Right lung (tissue), 2 donors: ENCODE measurements at regions not wholly inside any gene's neighbourhood (a gene's known extent, or its start where the extent isn't known, plus 50 kb on each side); places are given as distances from the start of the nearest gene placed in this dataset.

Source experiments
- DNase-seq, 2 donors: peaks; one replicate each; pipeline ENCODE4 v3.0.0-alpha.2; 2013

DNA sequence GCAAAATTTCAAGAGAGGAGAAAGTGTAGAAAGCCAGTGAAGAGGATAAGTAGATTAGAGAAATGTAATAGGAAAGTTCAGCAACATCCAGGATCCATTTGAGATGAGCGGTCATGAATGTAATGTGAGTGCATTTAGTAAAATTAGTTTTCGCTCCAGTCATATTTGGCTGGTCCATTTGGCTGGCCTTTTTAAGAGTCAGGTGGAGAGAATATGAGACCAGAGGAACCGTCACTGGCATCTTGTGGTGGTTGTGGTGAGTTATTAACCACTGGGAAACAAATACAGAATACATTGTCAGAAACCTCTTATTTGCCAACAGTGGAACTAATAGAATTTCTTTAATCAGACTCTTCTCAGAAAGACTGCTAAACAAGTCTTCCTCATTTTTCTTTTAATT, 1064.3 kb upstream of the CDH2 start:
- no peak for DNase-seq

GRCh38 chr18:29234751-29235150, 1057.8 kb upstream of the CDH2 start:
- DNase-seq = no peak

GRCh38 chr18:29226213-29226612, 1049.3 kb upstream of the CDH2 start:
- no peak for DNase-seq

GRCh38 chr18:29225351-29225750, 1048.4 kb upstream of the CDH2 start:
- DNase-seq = no peak

GRCh38 chr18:29218091-29218490, 1041.2 kb upstream of the CDH2 start:
- DNase-seq = no peak

- no peak for DNase-seq
These were observed 1040.4 kb upstream of the CDH2 start for GRCh38 chr18:29217124-29217915.

GRCh38 chr18:29198834-29199233, 1021.9 kb upstream of the CDH2 start:
- DNase-seq = no peak

- DNase-seq = no peak
These were observed 1019.4 kb upstream of the CDH2 start for GRCh38 chr18:29196307-29196706.

GRCh38 chr18:29191263-29191662, 1014.3 kb upstream of the CDH2 start:
- no peak for DNase-seq

DNA sequence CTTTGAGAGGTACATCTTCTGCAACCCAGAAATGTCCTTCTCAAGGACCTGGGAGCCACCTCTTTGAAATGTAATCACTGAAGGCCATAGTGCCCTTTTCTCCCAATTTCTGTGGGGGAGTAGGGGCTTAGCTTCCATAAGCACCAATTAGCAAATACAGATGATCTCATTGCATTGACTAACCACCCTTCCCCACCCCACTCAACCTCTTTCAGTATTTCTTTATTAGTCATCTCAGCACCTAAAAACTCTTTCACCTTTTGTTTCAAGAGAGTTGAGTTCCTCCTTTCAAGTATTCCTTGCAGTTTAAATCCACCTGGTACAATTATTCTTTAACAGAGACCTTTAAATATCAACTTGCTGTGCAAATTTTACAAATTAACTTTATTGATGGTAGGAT, 1011.8 kb upstream of the CDH2 start:
- DNase-seq = no peak

- no peak for DNase-seq
These were observed 1008.9 kb upstream of the CDH2 start for GRCh38 chr18:29185801-29186200.

DNA sequence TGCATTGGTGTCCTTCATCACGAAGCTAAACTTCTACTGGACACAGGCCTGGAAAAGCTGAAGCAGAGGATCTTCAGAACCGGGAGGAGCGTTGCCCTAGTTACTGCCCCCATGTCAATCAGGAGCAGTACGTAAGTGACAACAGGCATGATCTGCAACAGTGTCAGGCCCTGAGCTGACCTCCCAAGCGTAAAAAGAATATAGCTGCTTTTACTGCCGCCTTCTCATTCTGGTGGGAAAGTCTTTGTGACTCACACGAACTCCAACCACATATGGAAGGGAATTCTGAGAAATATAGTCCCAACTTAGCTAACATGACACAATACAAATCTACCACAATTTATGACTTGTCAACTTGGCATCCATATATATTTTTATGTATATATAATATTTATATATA, 1007.7 kb upstream of the CDH2 start:
- no peak for DNase-seq

GRCh38 chr18:29181151-29181901, 1004.4 kb upstream of the CDH2 start:
- no peak for DNase-seq

GRCh38 chr18:29176681-29177080, 999.8 kb upstream of the CDH2 start:
- DNase-seq = no peak

- no peak for DNase-seq
These were observed 998.0 kb upstream of the CDH2 start for GRCh38 chr18:29174891-29175290.

GRCh38 chr18:29172756-29173067, 995.8 kb upstream of the CDH2 start:
- no peak for DNase-seq

- DNase-seq = no peak
These were observed 995.2 kb upstream of the CDH2 start for GRCh38 chr18:29171892-29172755.

GRCh38 chr18:29169599-29169998, 992.7 kb upstream of the CDH2 start:
- DNase-seq = no peak

DNA sequence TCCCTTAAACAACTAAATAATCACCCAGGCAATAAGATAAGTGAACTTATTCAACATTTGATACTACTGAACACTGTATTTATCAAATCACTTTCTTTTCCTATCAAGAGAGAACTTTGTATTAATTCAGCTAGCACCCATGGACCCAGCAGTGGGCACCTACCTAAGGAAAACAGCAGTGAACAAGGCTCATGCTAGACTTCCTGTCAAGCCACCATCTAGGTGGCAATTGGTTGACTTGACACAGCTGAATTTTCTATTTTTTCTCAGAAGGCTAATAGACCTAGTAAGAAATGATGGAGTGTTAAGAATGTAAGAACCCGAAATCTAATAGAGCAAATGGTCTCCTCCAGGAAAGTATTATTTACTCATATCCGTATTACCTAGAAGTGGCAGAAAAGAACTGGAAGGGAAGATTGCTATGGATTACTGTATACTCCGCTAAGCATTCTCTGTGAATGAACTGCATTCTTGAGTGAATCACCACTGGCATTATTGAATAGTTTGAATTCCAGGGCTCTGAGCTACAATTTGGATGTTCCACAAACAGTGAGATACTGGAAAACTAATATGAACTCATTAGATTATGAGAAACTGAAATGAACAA, 988.2 kb upstream of the CDH2 start:
- no peak for DNase-seq

DNA sequence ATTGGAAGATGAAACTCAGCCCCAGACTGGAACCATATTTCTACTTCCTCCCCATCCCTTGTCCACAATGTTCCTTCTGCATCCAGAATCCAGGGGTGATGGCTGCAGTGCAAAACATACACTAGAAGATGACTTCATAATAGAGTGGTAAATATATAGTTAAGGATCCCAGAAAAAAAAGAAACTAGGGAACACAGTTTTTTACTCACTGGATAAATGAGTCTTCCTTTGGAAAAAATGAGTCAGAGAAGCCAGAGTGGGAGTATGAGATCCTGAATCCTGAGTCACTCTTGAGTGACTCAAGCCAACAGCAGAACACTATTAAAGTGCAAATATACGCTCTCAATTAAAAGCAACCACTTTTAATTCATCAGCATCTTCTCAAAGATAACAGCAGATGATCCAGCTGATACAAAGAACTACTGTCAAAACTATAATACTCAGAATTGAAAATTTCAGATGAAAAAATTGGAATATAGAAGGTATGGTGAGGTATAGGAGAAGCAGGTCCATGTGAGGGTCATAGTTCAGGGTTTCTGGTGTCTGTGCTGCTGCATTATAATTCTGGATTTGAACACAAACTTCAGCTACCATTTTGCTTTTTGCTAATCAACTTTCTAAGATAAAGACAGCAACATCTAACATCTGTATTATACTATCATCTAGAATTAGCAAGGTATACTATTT, 987.2 kb upstream of the CDH2 start:
- no peak for DNase-seq

DNA sequence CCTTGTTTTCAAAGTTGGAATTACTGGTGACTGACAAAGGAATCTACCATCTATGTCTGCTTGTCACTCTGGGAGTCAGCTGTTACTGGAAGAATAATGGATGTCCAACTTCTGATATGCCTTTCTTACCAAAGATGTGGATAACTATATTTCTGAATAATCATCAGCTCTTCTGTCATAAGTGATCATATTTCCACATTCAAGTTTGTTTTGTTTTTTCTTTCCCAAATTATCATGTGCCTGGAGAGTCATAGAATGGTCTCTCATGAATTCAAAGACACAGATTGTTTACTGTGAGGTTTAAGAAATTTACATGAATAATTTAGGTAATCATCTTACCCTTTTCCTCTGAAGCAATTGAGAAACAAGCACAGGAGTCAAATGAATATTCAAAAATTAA, 986.7 kb upstream of the CDH2 start:
- DNase-seq = no peak

GRCh38 chr18:29161429-29161828, 984.5 kb upstream of the CDH2 start:
- no peak for DNase-seq
